ENCODE measurements at regions not wholly inside any gene's neighbourhood (a gene's known extent, or its start where the extent isn't known, plus 50 kb on each side); places are given as distances from the start of the nearest gene placed in this dataset.
"Not testable (repeated sequence)": the region's sequence is repeated elsewhere in the genome, so short reads cannot be mapped to it uniquely, and the experiment has no call there.

DNA sequence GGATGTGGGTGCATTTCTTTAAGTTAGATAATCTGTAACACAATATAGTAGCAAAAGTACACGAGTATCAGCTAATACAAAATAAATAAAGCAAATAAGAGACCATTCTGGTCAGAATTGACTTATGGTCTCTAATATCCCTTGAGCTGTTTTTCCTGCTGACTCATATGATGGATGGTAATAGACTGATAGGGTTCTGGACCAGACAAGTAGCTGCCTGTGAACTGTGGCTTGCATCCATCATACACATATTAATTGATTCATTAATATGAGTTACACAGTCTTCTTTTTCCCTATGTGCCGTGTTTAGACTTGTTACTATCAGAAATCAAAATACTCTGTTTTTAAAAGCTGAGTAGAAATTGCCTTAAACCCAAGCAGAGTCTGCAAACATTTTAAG, 762.8 kb downstream of the GATA3 start:
- DNase-seq = no peak

- no peak for DNase-seq
Observed at GRCh38 chr10:8825611-8826010, 771.1 kb downstream of the GATA3 start.

- DNase-seq = no peak
Observed at GRCh38 chr10:8829592-8829991, 775.1 kb downstream of the GATA3 start.

DNA sequence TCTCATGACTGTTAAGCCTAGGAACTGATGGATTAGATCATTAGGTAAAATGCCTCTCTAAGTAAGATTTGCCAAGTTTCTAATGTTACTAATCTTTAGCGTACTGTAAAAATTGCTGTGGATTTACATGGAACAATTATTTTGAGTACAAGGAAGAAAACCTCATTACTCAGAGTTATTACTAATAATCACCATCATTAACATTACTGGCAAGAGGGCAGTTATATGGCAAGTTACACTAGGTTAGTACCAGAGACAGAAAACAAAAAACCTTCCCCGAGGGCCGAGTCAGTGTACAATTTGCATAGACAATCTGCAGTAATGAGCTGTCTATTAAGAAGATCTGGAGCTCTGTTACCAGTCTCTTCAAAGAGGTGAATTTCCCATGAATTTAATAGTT, 775.6 kb downstream of the GATA3 start:
- no peak for DNase-seq

GRCh38 chr10:8830876-8831275, 776.4 kb downstream of the GATA3 start:
- DNase-seq = no peak

GRCh38 chr10:8835453-8836167, 781.1 kb downstream of the GATA3 start:
- no peak for DNase-seq

DNA sequence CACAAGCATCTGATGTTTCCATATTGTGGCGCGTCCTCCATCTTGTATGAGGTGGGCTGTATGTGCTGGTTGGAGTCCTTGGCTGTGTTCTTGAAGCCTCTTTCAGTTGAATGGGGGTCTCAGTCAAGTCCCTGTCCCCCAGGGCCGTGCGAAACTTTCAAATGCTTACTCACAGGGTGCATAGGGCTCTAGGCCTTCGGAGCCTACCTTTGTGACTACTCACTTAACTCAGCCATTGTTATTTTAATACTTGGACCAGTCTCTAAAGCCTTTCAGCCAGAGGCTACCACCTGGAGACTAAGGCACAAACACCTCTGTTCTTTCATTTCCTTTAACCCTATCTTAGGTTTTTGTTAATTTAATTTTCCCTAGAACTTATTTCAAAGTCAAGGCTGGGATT, 785.9 kb downstream of the GATA3 start:
- no peak for DNase-seq

DNA sequence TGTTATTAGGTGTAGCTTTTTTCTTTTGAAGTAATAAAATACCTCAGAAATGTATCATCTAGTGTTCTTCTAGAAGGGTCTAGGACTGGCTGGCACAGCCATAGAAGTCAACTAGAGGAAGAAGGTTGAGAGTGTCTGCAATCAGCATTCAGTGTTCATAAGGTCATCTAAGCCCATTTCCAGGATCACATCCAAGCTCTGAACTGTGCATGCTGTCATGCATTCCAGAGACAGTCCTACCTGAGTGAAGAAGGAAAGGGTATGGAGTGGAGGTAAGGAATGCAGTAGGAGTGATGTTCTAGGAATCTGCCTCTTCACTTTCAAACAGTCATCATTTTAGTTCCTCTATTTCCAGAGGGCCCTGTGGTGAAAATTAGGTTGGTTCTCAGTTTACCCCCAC, 789.7 kb downstream of the GATA3 start:
- no peak for DNase-seq

- no peak for DNase-seq
Observed at GRCh38 chr10:8852546-8852945, 798.1 kb downstream of the GATA3 start.

DNA sequence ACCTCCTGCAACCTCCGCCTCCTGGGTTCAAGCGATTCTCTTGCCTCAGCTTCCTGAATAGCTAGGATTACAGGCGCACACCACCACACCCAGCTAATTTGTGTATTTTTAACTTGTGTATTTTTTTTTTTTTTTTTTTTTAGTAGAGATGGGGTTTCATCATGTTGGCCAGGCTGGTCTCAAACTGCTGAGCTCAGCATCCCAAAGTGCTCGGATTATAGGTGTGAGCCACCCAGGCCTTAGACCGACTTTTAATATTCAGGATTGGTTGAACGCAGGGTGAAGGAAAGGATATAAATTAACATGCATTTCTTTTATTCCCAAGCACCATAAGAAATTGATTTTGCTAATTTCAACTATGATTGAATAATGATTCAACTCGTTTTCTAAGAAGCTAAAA, 798.6 kb downstream of the GATA3 start:
- no peak for DNase-seq

- DNase-seq = not testable (repeated sequence)
Observed at GRCh38 chr10:8868924-8869323, 814.4 kb downstream of the GATA3 start.

- no peak for DNase-seq
Observed at GRCh38 chr10:8873310-8873709, 818.8 kb downstream of the GATA3 start.

DNA sequence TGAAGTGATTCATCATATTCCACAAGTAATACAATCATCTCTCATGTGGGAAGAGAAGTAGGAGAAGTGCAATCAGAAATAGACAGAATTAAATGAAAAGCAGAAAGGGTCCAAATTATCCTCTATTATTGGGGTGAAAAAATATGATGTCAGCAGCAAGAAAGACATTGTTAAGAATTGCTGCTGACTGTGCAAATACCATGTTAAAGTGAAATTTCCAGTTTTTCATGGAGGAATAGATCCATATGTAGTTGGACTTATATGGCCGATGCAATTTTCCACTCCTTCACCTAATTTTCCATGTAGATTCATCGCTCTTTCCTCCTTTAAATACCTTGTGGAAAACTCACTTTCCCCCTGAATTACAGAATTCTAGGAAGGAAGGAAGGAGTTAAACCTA, 819.8 kb downstream of the GATA3 start:
- DNase-seq = no peak

DNA sequence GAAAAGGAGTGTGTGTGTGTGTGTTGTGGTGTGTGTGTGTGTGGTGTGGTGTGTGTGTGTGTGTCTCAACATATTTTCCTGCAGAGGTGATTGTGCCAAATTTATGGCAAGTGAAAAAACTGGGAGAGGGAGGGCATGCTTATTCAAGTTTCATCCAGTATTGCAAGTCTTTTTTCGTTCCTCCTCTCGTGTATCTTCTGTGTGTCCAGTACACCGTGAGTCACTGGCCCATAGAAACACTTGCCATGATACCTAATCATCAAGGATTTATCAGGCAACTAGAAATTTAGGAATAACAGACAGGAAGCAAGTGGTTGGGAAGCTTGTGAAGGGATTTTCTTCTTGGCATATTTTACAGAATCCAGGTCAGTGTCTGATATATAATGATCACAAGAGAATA, 820.5 kb downstream of the GATA3 start:
- DNase-seq = no peak

DNA sequence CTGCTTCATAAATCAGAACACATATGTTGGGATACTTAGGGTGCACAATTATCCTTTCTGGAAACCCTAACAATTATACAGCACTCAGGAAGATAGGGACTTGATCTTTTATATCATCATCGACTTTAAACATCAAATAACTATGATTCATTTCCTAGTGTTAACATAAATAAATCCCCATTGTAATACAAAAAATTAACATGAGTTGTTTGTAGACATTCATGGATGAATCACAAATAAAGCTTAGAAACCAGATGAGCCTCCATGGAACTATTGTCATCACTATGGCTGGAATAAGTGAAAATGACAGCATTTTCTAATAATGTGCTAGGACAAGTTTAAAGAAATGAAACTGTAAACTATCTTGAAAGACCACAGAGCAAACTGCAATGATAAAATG, 821.7 kb downstream of the GATA3 start:
- no peak for DNase-seq

DNA sequence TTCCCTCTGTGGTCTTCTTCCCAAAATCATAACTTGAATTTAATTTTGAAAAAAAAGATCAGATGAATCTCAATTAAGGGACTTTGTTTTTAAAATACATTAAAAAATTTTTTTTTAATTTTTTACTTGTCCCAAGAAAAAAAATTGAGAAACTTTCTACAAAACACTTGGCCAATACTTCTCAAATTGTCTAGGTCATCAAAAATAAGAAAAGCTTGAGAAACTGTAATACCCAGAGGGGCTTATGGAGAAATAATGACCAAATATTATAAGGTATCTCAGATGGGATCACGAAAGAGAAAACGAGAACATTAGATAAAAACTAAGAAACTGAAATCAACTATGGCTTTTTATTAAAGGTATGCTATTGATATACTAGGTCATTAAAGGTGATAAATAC, 835.0 kb downstream of the GATA3 start:
- no peak for DNase-seq

GRCh38 chr10:8893102-8893501, 838.6 kb downstream of the GATA3 start:
- no peak for DNase-seq

GRCh38 chr10:8894148-8894547, 839.7 kb downstream of the GATA3 start:
- DNase-seq = no peak

DNA sequence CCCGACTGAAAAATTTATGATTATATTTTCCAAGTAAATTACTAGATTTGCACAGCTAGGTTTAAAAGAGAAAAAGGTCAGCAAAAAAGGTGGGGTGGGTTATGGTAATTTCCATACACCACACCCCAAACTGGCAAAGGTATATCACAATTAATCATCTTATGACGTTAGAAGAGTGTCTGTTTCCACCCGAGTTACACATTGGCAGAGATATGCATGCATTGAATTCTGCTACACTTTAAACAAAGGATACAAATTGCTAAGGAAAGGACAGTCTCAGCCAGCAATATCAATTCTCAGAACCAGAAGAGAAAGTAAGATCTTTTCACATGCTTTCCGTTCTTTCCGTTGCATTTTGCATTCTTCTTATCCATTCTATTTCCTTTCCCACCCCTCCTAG, 843.3 kb downstream of the GATA3 start:
- DNase-seq = no peak

GRCh38 chr10:8898745-8899330, 844.4 kb downstream of the GATA3 start:
- no peak for DNase-seq

- DNase-seq = no peak
Observed at GRCh38 chr10:8902926-8903325, 848.4 kb downstream of the GATA3 start.

- no peak for DNase-seq
Observed at GRCh38 chr10:8908013-8908412, 853.5 kb downstream of the GATA3 start.

DNA sequence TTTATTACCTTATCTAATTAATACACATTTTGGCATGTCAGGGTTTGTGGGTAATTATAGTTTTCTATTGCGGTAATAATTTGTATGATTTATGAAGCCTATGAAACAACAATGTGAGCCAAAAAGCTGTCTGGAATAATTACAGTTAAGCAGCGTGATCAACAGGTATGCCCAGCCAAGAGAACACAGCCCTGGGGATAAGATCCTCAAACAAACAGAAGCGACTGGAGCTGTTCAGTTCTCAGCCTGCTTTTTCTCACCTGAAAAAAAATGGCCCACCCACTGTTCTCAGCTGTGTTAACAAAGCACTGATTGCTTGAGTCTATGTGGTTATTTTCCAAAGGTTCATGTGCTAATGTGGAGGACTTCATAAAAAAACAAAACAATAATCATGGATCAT, 855.8 kb downstream of the GATA3 start:
- DNase-seq = no peak

DNA sequence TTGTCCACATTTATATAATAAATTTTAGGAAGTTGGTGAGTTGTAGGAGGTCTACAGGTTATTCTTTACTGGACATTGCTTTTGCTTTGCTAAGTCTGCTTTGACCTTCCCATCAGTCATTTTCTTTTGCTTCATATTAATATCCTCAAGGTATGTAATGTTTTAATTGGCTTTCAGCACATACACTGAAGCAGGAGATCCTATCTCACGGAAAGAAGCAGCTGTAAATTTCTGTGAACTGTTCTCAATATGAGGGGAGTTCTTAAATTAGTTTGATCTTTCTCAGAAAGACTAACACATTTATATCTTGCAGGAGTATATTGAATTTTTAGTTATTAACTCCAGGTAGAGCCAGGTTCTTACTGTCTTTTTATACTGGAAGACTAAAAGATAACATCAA, 856.5 kb downstream of the GATA3 start:
- no peak for DNase-seq

DNA sequence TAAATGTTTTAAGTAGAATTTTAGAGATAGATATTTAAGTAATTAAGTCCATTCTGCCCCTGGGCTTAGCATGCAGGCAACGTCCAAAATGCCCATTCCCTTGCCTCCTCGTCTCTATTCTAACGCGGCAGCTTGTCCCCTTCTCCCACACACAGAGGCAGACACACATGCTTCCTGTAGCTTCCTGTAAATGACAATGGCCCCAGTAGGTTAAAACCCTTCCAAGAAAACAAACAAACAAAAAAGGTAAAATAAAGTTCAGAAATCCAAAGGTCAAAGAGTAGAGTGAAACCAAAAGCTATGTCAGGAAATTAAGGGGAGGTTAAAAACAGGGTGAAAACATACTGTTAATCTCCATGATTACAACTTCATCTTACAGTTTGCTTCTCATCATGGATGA, 857.6 kb downstream of the GATA3 start:
- DNase-seq = no peak

All from fibroblast of skin of scalp (primary cell).